OCI-LY1 (cell line): ENCODE measurements at regions not wholly inside any gene's neighbourhood (a gene's known extent, or its start where the extent isn't known, plus 50 kb on each side); places are given as distances from the start of the nearest gene placed in this dataset.

Source experiments
- H2AFZ ChIP-seq: fragments of 200-600 bp; sonication (generic), shearing (Covaris generic); 2 replicates; pipeline ENCODE4 v1.6.0; 2014; ENCODE audit warnings: antibody characterized with exemption, mild to moderate bottlenecking, low read length
- H3F3A ChIP-seq: fragments of 200-600 bp; sonication (generic), shearing (Covaris generic); 2 replicates; pipeline ENCODE4 v1.6.0; 2014; ENCODE audit warnings: mild to moderate bottlenecking, antibody characterized with exemption, low read length, moderate library complexity; ENCODE audit not compliant: insufficient read depth
- H3K27ac ChIP-seq: fragments of 200-600 bp; sonication (generic); 2 replicates; pipeline ENCODE4 v1.5.1; 2014; ENCODE audit warnings: low read length, mixed run types, mild to moderate bottlenecking, low read depth; ENCODE audit not compliant: poor library complexity, severe bottlenecking
- H3K27me3 ChIP-seq: fragments of 200-600 bp; sonication (generic); 2 replicates; pipeline ENCODE4 v1.6.0; 2014; ENCODE audit warnings: antibody characterized with exemption, mild to moderate bottlenecking, low read length, moderate library complexity; ENCODE audit not compliant: insufficient read depth
- H3K36me3 ChIP-seq: fragments of 200-600 bp; sonication (generic); 2 replicates; pipeline ENCODE4 v1.6.1; 2014; ENCODE audit warnings: mild to moderate bottlenecking, antibody characterized with exemption, low read length, moderate library complexity, mixed read lengths; ENCODE audit not compliant: insufficient read depth
- H3K4me1 ChIP-seq: fragments of 200-600 bp; sonication (generic); 2 replicates; pipeline ENCODE4 v1.5.1; 2014; ENCODE audit warnings: mild to moderate bottlenecking, low read length, moderate library complexity; ENCODE audit not compliant: insufficient read depth, severe bottlenecking
- H3K4me2 ChIP-seq: fragments of 200-600 bp; sonication (generic), shearing (Covaris generic); 2 replicates; pipeline ENCODE4 v1.6.1; 2014; ENCODE audit warnings: low read length
- H3K4me3 ChIP-seq: fragments of 200-600 bp; sonication (generic); 2 replicates; pipeline ENCODE4 v1.5.1; 2014; ENCODE audit warnings: low read length, low read depth, mild to moderate bottlenecking, mixed read lengths; ENCODE audit not compliant: poor library complexity, severe bottlenecking
- H3K79me2 ChIP-seq: fragments of 200-600 bp; shearing (Covaris generic); 2 replicates; pipeline ENCODE4 v1.6.1; 2016; ENCODE audit warnings: mixed run types, low read length, mixed read lengths; ENCODE audit not compliant: insufficient read depth
- H3K9ac ChIP-seq: fragments of 200-600 bp; sonication (generic), shearing (Covaris generic); 2 replicates; pipeline ENCODE4 v1.6.1; 2014; ENCODE audit warnings: mild to moderate bottlenecking, low read length, mixed read lengths
- H3K9me2 ChIP-seq: fragments of 200-600 bp; sonication (generic), shearing (Covaris generic); 2 replicates; pipeline ENCODE4 v1.6.1; 2014; ENCODE audit warnings: low read depth, mild to moderate bottlenecking, low read length, mixed read lengths
- H3K9me3 ChIP-seq: fragments of 200-600 bp; shearing (Covaris generic); 2 replicates; pipeline ENCODE4 v1.6.1; 2014; ENCODE audit warnings: low read length, mixed read lengths
- H4K20me1 ChIP-seq: fragments of 200-600 bp; sonication (generic), shearing (Covaris generic); 2 replicates; pipeline ENCODE4 v1.6.0; 2016; ENCODE audit warnings: mild to moderate bottlenecking, low read length; ENCODE audit not compliant: insufficient read depth
- CTCF ChIP-seq: fragments of 200-600 bp; sonication (generic), shearing (Covaris generic); IDR thresholded peaks from 2 replicates; pipeline ENCODE4 v1.5.1; 2017; ENCODE audit warnings: mild to moderate bottlenecking, antibody characterized with exemption, low read length, moderate library complexity, mixed read lengths
- EZH2 ChIP-seq: fragments of 200-600 bp; sonication (generic), shearing (Covaris generic); IDR thresholded peaks from 2 replicates; pipeline ENCODE4 v1.8.0; 2017; ENCODE audit warnings: borderline replicate concordance, mixed run types, mild to moderate bottlenecking, antibody characterized with exemption, low read length, moderate library complexity, mixed read lengths

GRCh38 chr16:27686926-27687325, 137.0 kb downstream of the KATNIP start:
- Histone ChIP-seq H3K4me1 (no peaks in the 10 kb centered on the region), H3K36me3 (no peaks in the 10 kb centered on the region), H3K4me2 (no peak overlapping the region), H3K27ac (no peak overlapping the region), H3K4me3 (no peak overlapping the region), H4K20me1 (no peaks in the 10 kb centered on the region), H3K79me2 (no peaks in the 10 kb centered on the region), H3K9ac (no peak overlapping the region), H3F3A (no peaks in the 10 kb centered on the region), H3K9me3 (no peaks in the 10 kb centered on the region), H3K27me3 (no peaks in the 10 kb centered on the region), H3K9me2 (no peaks in the 10 kb centered on the region), H2AFZ (no peak overlapping the region)
- TF ChIP-seq EZH2 (no peak), CTCF (no peak)

- H4K20me1 ChIP-seq: no peaks in the 10 kb centered on the region
- H3K4me3 ChIP-seq: no peak overlapping the region
- no peaks in the 10 kb centered on the region for H3K4me1 ChIP-seq
- no peaks in the 10 kb centered on the region for H3K79me2 ChIP-seq
- H3K36me3 ChIP-seq: no peaks in the 10 kb centered on the region
- TF ChIP-seq CTCF (no peak), EZH2 (no peak)
- H3K27ac ChIP-seq: no peak overlapping the region
- H3K27me3 ChIP-seq: no peaks in the 10 kb centered on the region
- no peak overlapping the region for H3K9ac ChIP-seq
- no peaks in the 10 kb centered on the region for H3F3A ChIP-seq
- H2AFZ ChIP-seq: no peak overlapping the region
- no peaks in the 10 kb centered on the region for H3K9me2 ChIP-seq
- H3K9me3 ChIP-seq: no peaks in the 10 kb centered on the region
- no peak overlapping the region for H3K4me2 ChIP-seq
These were observed 137.7 kb downstream of the KATNIP start for GRCh38 chr16:27687605-27688004.

- Histone ChIP-seq H3K9ac (no peak overlapping the region), H3K9me3 (no peaks in the 10 kb centered on the region), H3K4me3 (no peak overlapping the region), H3K27me3 (no peaks in the 10 kb centered on the region), H3K27ac (no peak overlapping the region), H3F3A (no peaks in the 10 kb centered on the region), H3K4me2 (no peak overlapping the region), H3K79me2 (no peaks in the 10 kb centered on the region), H2AFZ (no peak overlapping the region), H3K36me3 (no peaks in the 10 kb centered on the region), H3K9me2 (no peaks in the 10 kb centered on the region), H4K20me1 (no peaks in the 10 kb centered on the region), H3K4me1 (no peaks in the 10 kb centered on the region)
- TF ChIP-seq CTCF: no peak
- TF ChIP-seq EZH2: no peak
These were observed 139.8 kb downstream of the KATNIP start for GRCh38 chr16:27689711-27690110.
